GM10248 (cell line): ENCODE measurements at regions not wholly inside any gene's neighbourhood (a gene's known extent, or its start where the extent isn't known, plus 50 kb on each side); places are given as distances from the start of the nearest gene placed in this dataset.
"Not testable (repeated sequence)": the region's sequence is repeated elsewhere in the genome, so short reads cannot be mapped to it uniquely, and the experiment has no call there.

Source experiments
- CTCF ChIA-PET: fragments of 300-600 bp; sonication (Branson Sonifier 250); formaldehyde crosslinking; extraction: SDS; loops from one replicate; lab custom pipeline; 2021; ENCODE audit warnings: antibody characterized with exemption; lab: Yijun Ruan, JAX
- POLR2A ChIA-PET: fragments of 350-650 bp; sonication (Branson Sonifier 250); formaldehyde crosslinking; extraction: SDS; loops from one replicate; lab custom pipeline; 2020; ENCODE audit warnings: antibody characterized with exemption; lab: Yijun Ruan, JAX
- DNase-seq: peaks from one replicate; pipeline ENCODE4 v3.0.0; 2012; ENCODE audit errors: extremely low spot score
- TF ChIP-seq, protein P1 (sequence below): IDR thresholded peaks from 2 replicates; pipeline ENCODE4 v1.5.1; 2012; ENCODE audit warnings: mild to moderate bottlenecking, low read depth; ENCODE audit errors: extremely low read depth, missing control alignments, control extremely low read depth

DNA sequence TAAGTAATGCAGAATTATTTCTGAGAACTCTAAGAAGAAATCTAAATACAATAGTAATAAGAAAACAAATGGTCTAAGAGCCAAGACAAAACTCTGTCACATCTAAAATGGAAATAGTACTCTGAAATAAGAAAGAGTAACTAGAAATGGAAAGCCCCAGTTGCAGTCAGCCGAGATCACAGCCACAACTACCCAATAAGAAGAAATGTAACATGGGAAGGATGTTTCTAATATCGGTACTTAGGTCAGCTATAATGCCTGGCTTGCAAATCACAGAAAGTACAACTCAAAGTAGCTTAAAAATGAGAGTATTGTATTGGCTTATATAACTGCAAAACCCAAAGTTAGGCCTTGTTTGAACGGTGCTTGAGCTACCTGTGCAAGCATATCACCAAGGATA is 58.6 kb upstream of the USP25 start:
- POLR2A ChIA-PET = no interaction called here
- CTCF ChIA-PET = interaction anchor here (1.0 to 1.5 kb wide), 3 partner anchors 11 to 16 kb away, joined by 3 to 5 read pairs (median 3); no protein-coding TSS in a partner anchor
- TF ChIP-seq, protein P1, sequence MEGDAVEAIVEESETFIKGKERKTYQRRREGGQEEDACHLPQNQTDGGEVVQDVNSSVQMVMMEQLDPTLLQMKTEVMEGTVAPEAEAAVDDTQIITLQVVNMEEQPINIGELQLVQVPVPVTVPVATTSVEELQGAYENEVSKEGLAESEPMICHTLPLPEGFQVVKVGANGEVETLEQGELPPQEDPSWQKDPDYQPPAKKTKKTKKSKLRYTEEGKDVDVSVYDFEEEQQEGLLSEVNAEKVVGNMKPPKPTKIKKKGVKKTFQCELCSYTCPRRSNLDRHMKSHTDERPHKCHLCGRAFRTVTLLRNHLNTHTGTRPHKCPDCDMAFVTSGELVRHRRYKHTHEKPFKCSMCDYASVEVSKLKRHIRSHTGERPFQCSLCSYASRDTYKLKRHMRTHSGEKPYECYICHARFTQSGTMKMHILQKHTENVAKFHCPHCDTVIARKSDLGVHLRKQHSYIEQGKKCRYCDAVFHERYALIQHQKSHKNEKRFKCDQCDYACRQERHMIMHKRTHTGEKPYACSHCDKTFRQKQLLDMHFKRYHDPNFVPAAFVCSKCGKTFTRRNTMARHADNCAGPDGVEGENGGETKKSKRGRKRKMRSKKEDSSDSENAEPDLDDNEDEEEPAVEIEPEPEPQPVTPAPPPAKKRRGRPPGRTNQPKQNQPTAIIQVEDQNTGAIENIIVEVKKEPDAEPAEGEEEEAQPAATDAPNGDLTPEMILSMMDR = no peak
- DNase-seq = peak; percentile 14

DNA sequence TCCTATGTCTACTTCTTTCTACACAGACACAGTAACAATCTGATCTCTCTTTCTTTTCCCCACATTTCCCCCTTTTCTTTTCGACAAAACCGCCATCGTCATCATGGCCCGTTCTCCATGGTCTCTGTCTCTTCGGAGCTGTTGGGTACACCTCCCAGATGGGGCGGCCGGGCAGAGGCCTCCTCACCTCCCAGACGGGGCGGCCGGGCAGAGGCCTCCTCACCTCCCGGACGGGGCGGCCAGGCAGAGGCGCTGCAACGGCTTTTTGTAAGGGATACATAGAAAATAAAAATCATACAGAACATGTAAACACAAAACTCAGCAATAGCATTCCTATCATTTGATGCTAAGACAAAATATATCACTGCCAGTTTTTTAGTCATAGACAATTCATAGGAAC is 57.2 kb upstream of the USP25 start:
- CTCF ChIA-PET, POLR2A ChIA-PET, DNase-seq: not testable (repeated sequence)

DNA sequence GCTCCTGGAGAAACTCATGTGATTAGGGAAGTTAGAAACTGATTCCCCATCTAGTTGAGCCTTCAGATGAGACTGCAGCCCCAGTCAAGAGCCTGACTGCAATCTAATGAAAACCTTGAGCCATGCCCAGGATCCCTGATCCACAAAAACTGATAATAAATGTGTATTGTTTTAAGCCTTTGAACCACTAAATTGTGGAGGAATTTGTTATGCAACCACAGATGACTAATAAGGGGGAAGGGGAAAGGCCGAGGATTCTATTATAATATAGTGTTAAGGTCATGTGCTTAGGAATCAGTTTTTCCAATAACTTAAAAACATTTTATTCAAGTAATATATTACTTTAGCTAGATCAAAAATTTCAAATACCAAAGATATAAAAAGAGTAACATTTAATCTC is 52.8 kb upstream of the USP25 start:
- ChIA-PET POLR2A (no interaction called here), CTCF (no interaction called here)
- TF ChIP-seq, protein P1 = no peak
- DNase-seq = no peak

DNA sequence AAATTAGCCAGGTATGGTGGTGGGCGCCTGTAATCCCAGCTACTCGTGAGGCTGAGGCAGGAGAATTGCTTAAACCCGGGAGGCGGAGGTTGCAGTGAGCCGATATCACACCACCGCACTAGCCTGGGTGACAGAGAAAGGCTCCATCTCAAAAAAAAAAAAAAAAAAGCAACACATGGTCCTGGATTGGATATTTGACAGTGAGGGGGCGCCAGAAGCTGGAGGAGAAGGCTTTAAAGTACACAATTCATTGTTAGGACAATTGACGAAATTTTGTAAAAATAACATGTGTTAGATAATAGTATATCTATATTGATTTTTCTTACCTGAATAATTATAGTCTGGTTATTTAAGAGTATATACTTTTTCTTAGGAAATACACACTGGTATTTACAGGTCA is 50.2 kb upstream of the USP25 start:
- ChIA-PET POLR2A (no interaction called here), CTCF (no interaction called here)
- TF ChIP-seq, protein P1 = no peak
- no peak for DNase-seq
